Keratinocyte (primary cell): ENCODE measurements at regions not wholly inside any gene's neighbourhood (a gene's known extent, or its start where the extent isn't known, plus 50 kb on each side); places are given as distances from the start of the nearest gene placed in this dataset.

Source experiments
- DNase-seq: peaks from one replicate; pipeline ENCODE4 v3.0.0-alpha.2; 2011; ENCODE audit warnings: low read depth, missing footprints, low spot score
- FAIRE-seq: peaks from 2 replicates; lab custom pipeline; 2011; peaks lifted over from hg19 to GRCh38; lab: Jason Lieb, UNC
- H2AFZ ChIP-seq: 2 replicates; pipeline ENCODE4 v1.6.0; 2012; ENCODE audit warnings: low read length, control low read depth, inconsistent platforms; ENCODE audit not compliant: control insufficient read depth
- H3K27ac ChIP-seq: 2 replicates; pipeline ENCODE4 v1.5.1; 2011; ENCODE audit warnings: low read length; ENCODE audit not compliant: control insufficient read depth, insufficient read depth
- H3K27me3 ChIP-seq: 3 replicates; pipeline ENCODE4 v1.6.0; 2011; ENCODE audit warnings: low read length; ENCODE audit not compliant: control insufficient read depth, insufficient read depth; ENCODE audit errors: extremely low read depth
- H3K36me3 ChIP-seq, 2 experiments: 2 replicates in 1 of 2; 3 replicates in 1 of 2; pipeline ENCODE4 v1.5.1; 2011; ENCODE audit warnings: low read length in 2 of 2, mild to moderate bottlenecking in 1 of 2; ENCODE audit not compliant: control insufficient read depth in 2 of 2, insufficient read depth in 2 of 2; ENCODE audit errors: extremely low read depth in 1 of 2
- H3K4me1 ChIP-seq: 3 replicates; pipeline ENCODE4 v1.5.1; 2011; ENCODE audit warnings: low read length; ENCODE audit not compliant: control insufficient read depth, insufficient read depth; ENCODE audit errors: extremely low read depth
- H3K4me2 ChIP-seq: 3 replicates; pipeline ENCODE4 v1.6.0; 2011; ENCODE audit warnings: low read depth, low read length; ENCODE audit not compliant: control insufficient read depth, insufficient read depth; ENCODE audit errors: extremely low read depth
- H3K4me3 ChIP-seq, 3 experiments: fragments of 200-600 bp in 1 of 3; sonication (generic) in 1 of 3; 2 replicates in 2 of 3; 3 replicates in 1 of 3; pipeline ENCODE4 v1.5.1; 2011 to 2016; ENCODE audit warnings: low read length in 3 of 3, mild to moderate bottlenecking in 3 of 3, control low read depth in 2 of 3, inconsistent platforms in 1 of 3, low read depth in 1 of 3, mixed read lengths in 1 of 3, mixed run types in 1 of 3, moderate library complexity in 1 of 3; ENCODE audit not compliant: control insufficient read depth in 2 of 3, insufficient read depth in 2 of 3; ENCODE audit errors: extremely low read depth in 1 of 3
- H3K79me2 ChIP-seq: 2 replicates; pipeline ENCODE4 v1.6.0; 2012; ENCODE audit warnings: low read length; ENCODE audit not compliant: control insufficient read depth, insufficient read depth
- H3K9ac ChIP-seq: 3 replicates; pipeline ENCODE4 v1.6.0; 2011; ENCODE audit warnings: low read length; ENCODE audit not compliant: control insufficient read depth, insufficient read depth; ENCODE audit errors: extremely low read depth
- H3K9me1 ChIP-seq: 3 replicates; pipeline ENCODE4 v1.6.0; 2011; ENCODE audit warnings: low read length; ENCODE audit not compliant: control insufficient read depth, insufficient read depth; ENCODE audit errors: extremely low read depth
- H3K9me3 ChIP-seq: 2 replicates; pipeline ENCODE4 v1.5.1; 2012; ENCODE audit warnings: low read depth, low read length; ENCODE audit not compliant: control insufficient read depth
- H4K20me1 ChIP-seq: 3 replicates; pipeline ENCODE4 v1.6.0; 2011; ENCODE audit warnings: low read length; ENCODE audit not compliant: control insufficient read depth, insufficient read depth; ENCODE audit errors: extremely low read depth
- CTCF ChIP-seq, 3 experiments: IDR thresholded peaks in 1 of 3; conservative IDR thresholded peaks in 1 of 3; optimal IDR thresholded peaks in 1 of 3; 2 replicates in 2 of 3; 3 replicates in 1 of 3; pipeline versions ENCODE3 to v1.5.1; 2011; ENCODE audit warnings: low read length in 3 of 3, mild to moderate bottlenecking in 3 of 3, moderate library complexity in 2 of 3, control low read depth in 1 of 3, inconsistent platforms in 1 of 3; ENCODE audit not compliant: insufficient read depth in 2 of 3; ENCODE audit errors: extremely low read depth in 1 of 3
- EZH2 ChIP-seq: IDR thresholded peaks from one replicate; pipeline ENCODE4 v1.6.1; 2012; ENCODE audit warnings: inconsistent platforms, mild to moderate bottlenecking, low read length, moderate library complexity
- dilution Hi-C: fragments of 300-500 bp; cut with MboI; formaldehyde crosslinking; loops from one replicate; pipeline ENCODE4 v1.7.0; 2020; ENCODE audit warnings: low sequenced_read_pairs; ENCODE audit not compliant: extremely low pct_ligation_motif_present

- FAIRE-seq, result no peak
- dilution Hi-C loops, result no loop called here
- H3K4me1 ChIP-seq, result no peaks in the 10 kb centered on the region
- no peaks in the 10 kb centered on the region for H3K9me3 ChIP-seq
- H4K20me1 ChIP-seq, result no peaks in the 10 kb centered on the region
- no peak for DNase-seq
- H3K9ac ChIP-seq, result no peak overlapping the region
- no peaks in the 10 kb centered on the region for H3K36me3 ChIP-seq
- no peak overlapping the region for H3K4me2 ChIP-seq
- no peaks in the 10 kb centered on the region for H3K27me3 ChIP-seq
- H3K4me3 ChIP-seq, result no peak overlapping the region
- peak overlapping the region; percentile 56 for H2AFZ ChIP-seq
- no peak overlapping the region for H3K27ac ChIP-seq
- no peaks in the 10 kb centered on the region for H3K79me2 ChIP-seq
- no peaks in the 10 kb centered on the region for H3K9me1 ChIP-seq
- TF ChIP-seq CTCF (optimal IDR thresholded peaks at IDR 0.05 in 1 of 3, IDR thresholded peaks at IDR 0.05 in 1 of 3, conservative IDR thresholded peaks at IDR 0.05 in 1 of 3; ENCODE audit: extremely low read depth in 1 of 3, insufficient read depth in 2 of 3, low read length in 3 of 3), result no peak
- TF ChIP-seq EZH2, result no peak
These were observed 199.5 kb upstream of the TBL1XR1 start for GRCh38 chr3:177396733-177397132.

DNA sequence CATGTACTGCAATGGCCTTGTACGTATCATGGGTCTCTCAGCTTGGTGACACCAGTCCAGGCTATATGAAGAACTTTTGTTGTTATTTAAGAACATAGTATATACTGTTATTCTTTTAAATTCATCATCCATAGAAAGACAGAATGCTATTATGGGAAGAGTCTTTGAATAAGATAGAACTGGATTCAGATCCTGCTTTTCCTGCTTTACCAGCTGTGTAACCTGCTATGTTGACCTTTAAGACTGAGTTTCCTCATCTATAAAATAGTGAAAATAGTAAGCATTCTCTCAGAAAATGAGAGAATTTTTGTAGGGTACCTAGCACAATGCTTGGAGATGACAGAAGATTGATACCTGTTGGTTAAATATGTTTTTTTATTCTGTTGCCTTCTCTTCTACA lies 204.1 kb upstream of the TBL1XR1 start:
- H3K27me3 ChIP-seq, result no peaks in the 10 kb centered on the region
- H3K79me2 ChIP-seq, result no peaks in the 10 kb centered on the region
- H3K4me2 ChIP-seq, result no peak overlapping the region
- no peaks in the 10 kb centered on the region for H3K36me3 ChIP-seq
- no peak overlapping the region for H3K9ac ChIP-seq
- H4K20me1 ChIP-seq, result no peaks in the 10 kb centered on the region
- DNase-seq (no peak), FAIRE-seq (no peak)
- no peak overlapping the region for H2AFZ ChIP-seq
- dilution Hi-C loops, result no loop called here
- no peak overlapping the region for H3K27ac ChIP-seq
- H3K9me1 ChIP-seq, result no peaks in the 10 kb centered on the region
- no peaks in the 10 kb centered on the region for H3K4me1 ChIP-seq
- H3K9me3 ChIP-seq, result no peaks in the 10 kb centered on the region
- no peak overlapping the region for H3K4me3 ChIP-seq
- TF ChIP-seq CTCF (optimal IDR thresholded peaks at IDR 0.05 in 1 of 3, IDR thresholded peaks at IDR 0.05 in 1 of 3, conservative IDR thresholded peaks at IDR 0.05 in 1 of 3; ENCODE audit: extremely low read depth in 1 of 3, insufficient read depth in 2 of 3, low read length in 3 of 3), result no peak
- TF ChIP-seq EZH2, result no peak
